ENCODE measurements at regions not wholly inside any gene's neighbourhood (a gene's known extent, or its start where the extent isn't known, plus 50 kb on each side); places are given as distances from the start of the nearest gene placed in this dataset.

DNA sequence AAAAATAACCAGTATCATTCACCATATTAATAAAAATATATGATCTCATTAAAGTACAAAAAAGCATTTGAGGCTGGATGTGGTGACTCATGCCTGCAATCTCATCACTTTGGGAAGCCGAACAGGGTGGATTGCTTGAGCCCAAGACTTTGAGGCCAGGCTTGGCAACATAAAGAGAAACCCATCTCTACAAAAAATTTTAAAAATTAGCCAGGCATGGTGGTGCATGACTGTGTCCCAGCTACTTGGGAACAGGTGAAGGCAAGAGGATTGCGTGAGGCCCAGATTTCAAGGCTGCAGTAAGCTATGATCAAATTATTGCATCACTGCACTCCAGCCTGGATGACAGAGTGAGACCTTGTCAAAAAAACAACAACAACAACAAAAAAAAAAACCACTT is 75.9 kb downstream of the RAD51AP2 start:
- H3K9ac ChIP-seq (ENCODE audit: extremely low read depth, low read length, poor library complexity, severe bottlenecking) = peak overlapping the region; percentile 72
- H3K36me3 ChIP-seq (ENCODE audit: control insufficient read depth, insufficient read depth, low read length) = no peaks in the 10 kb centered on the region
- H3K4me1 Mint-ChIP-seq = peaks cover 15% of the 10 kb centered on the region
- H3K4me3 Mint-ChIP-seq = no peak overlapping the region
- H3K27me3 ChIP-seq (ENCODE audit: control insufficient read depth, insufficient read depth, low read length, poor library complexity, severe bottlenecking) = no peaks in the 10 kb centered on the region
- peaks cover 4% of the 10 kb centered on the region for H3K9me3 Mint-ChIP-seq
- H3K27ac Mint-ChIP-seq = peak overlapping the region; percentile 98
- DNase-seq = no peak
- TF ChIP-seq, protein P1, sequence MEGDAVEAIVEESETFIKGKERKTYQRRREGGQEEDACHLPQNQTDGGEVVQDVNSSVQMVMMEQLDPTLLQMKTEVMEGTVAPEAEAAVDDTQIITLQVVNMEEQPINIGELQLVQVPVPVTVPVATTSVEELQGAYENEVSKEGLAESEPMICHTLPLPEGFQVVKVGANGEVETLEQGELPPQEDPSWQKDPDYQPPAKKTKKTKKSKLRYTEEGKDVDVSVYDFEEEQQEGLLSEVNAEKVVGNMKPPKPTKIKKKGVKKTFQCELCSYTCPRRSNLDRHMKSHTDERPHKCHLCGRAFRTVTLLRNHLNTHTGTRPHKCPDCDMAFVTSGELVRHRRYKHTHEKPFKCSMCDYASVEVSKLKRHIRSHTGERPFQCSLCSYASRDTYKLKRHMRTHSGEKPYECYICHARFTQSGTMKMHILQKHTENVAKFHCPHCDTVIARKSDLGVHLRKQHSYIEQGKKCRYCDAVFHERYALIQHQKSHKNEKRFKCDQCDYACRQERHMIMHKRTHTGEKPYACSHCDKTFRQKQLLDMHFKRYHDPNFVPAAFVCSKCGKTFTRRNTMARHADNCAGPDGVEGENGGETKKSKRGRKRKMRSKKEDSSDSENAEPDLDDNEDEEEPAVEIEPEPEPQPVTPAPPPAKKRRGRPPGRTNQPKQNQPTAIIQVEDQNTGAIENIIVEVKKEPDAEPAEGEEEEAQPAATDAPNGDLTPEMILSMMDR (conservative IDR thresholded peaks at IDR 0.05) = no peak
- H3K4me1 ChIP-seq (ENCODE audit: control insufficient read depth, insufficient read depth, low read length) = peaks cover 7% of the 10 kb centered on the region
- 83% methylated on average over 2 of the region's 2 CpGs; no CpG with 5 or more reads in 1 of the 2 experiments for WGBS, 2 experiments (ENCODE audit: insufficient coverage in 1 of 2, insufficient read length in 1 of 2)
- H3K27me3 Mint-ChIP-seq (ENCODE audit: insufficient read depth) = no peaks in the 10 kb centered on the region
- H3K9me3 ChIP-seq (ENCODE audit: control insufficient read depth, low read length) = no peaks in the 10 kb centered on the region
- H3K27ac ChIP-seq (ENCODE audit: low read depth, low read length) = no peak overlapping the region
- H3K4me3 ChIP-seq (ENCODE audit: low read length) = no peak overlapping the region
- no peaks in the 10 kb centered on the region for H3K36me3 Mint-ChIP-seq (ENCODE audit: low read depth)

DNA sequence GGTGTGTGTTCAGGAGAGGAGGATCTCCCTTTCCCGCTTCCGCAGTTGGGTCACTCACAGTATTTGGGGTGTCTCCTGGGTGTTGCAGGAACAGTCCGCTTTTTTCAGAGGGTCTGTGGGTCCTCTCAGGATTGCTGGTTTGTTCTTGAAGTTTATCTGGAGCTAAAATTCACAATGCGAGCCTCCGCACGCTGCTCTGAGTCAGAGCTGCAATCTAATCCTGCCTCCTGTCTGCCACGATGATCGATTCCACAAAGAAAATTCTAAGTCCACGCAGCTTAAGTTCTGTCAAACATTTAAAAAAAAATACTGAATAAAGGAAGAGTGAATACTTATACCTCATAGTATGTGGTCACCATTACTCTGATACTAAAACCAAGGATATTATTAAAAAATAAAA is 76.5 kb downstream of the RAD51AP2 start:
- H3K27ac Mint-ChIP-seq = peak overlapping the region; percentile 98

DNA sequence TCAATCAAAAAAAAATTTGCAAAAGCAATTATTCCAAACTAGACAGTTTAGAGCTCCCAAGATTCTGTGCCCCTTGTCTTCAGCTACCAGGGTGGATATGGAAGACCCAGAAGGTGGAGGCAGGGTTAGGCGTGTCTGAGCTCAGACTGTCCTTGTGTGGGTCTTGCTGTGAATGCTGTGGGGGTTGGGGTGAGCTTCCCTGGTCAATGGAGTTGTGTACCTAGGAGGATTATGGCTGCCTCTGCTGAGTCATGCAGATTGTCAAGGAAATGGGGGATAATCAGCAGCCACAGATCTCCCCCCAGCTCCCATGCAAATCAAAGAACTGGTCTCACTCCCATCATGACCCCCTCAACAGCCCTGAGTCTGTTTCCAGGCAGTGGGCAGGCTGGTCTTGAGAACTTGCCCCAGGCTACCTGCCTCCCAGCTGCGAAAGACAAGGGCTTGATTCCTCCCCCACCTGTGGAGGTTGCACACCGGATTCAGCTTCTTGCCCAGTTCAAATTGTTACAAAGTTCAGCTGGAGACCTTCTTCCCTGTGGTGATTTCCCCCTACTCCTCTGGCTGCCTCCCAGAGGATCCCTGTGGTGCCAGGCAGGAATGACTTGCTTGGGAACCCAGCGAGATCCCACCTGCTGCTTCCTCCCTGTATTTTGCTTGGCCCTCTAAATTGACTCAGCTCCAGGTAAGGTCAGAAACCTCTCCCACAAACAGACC is 77.0 kb downstream of the RAD51AP2 start:
- peak overlapping the region; percentile 98 for H3K27ac Mint-ChIP-seq
- TF ChIP-seq, protein P1 (conservative IDR thresholded peaks at IDR 0.05) = no peak
- peaks cover 7% of the 10 kb centered on the region for H3K4me1 ChIP-seq (ENCODE audit: control insufficient read depth, insufficient read depth, low read length)
- no peaks in the 10 kb centered on the region for H3K36me3 Mint-ChIP-seq (ENCODE audit: low read depth)
- peak overlapping the region; percentile 72 for H3K9ac ChIP-seq (ENCODE audit: extremely low read depth, low read length, poor library complexity, severe bottlenecking)
- no peaks in the 10 kb centered on the region for H3K27me3 ChIP-seq (ENCODE audit: control insufficient read depth, insufficient read depth, low read length, poor library complexity, severe bottlenecking)
- H3K4me3 Mint-ChIP-seq = peak overlapping the region; percentile 44
- H3K4me3 ChIP-seq (ENCODE audit: low read length) = peak overlapping the region; percentile 74
- H3K9me3 ChIP-seq (ENCODE audit: control insufficient read depth, low read length) = no peaks in the 10 kb centered on the region
- H3K36me3 ChIP-seq (ENCODE audit: control insufficient read depth, insufficient read depth, low read length) = no peaks in the 10 kb centered on the region
- no peaks in the 10 kb centered on the region for H3K27me3 Mint-ChIP-seq (ENCODE audit: insufficient read depth)
- WGBS, 2 experiments (ENCODE audit: insufficient coverage in 1 of 2, insufficient read length in 1 of 2) = 68 to 80% methylated on average over 1 to 4 of the region's 4 CpGs
- peaks cover 15% of the 10 kb centered on the region for H3K4me1 Mint-ChIP-seq
- peaks cover 3% of the 10 kb centered on the region for H3K9me3 Mint-ChIP-seq
- H3K27ac ChIP-seq (ENCODE audit: low read depth, low read length) = no peak overlapping the region
- DNase-seq = peak; percentile 80

More for the DNA sequence above, 76.5 kb downstream of the RAD51AP2 start:
- Histone ChIP-seq H3K27me3 (ENCODE audit: control insufficient read depth, insufficient read depth, low read length, poor library complexity, severe bottlenecking) (no peaks in the 10 kb centered on the region), H3K9ac (ENCODE audit: extremely low read depth, low read length, poor library complexity, severe bottlenecking) (peak overlapping the region; percentile 72), H3K27ac (ENCODE audit: low read depth, low read length) (no peak overlapping the region), H3K4me1 (ENCODE audit: control insufficient read depth, insufficient read depth, low read length) (peaks cover 7% of the 10 kb centered on the region), H3K9me3 (ENCODE audit: control insufficient read depth, low read length) (no peaks in the 10 kb centered on the region), H3K4me3 (ENCODE audit: low read length) (peak overlapping the region; percentile 74), H3K36me3 (ENCODE audit: control insufficient read depth, insufficient read depth, low read length) (no peaks in the 10 kb centered on the region)
- peak overlapping the region; percentile 44 for H3K4me3 Mint-ChIP-seq
- H3K4me1 Mint-ChIP-seq = peaks cover 15% of the 10 kb centered on the region
- TF ChIP-seq, protein P1 (conservative IDR thresholded peaks at IDR 0.05) = no peak
- peaks cover 4% of the 10 kb centered on the region for H3K9me3 Mint-ChIP-seq
- DNase-seq = no peak
- H3K36me3 Mint-ChIP-seq (ENCODE audit: low read depth) = no peaks in the 10 kb centered on the region
- 82 to 94% methylated on average over 4 to 9 of the region's 9 CpGs for WGBS, 2 experiments (ENCODE audit: insufficient coverage in 1 of 2, insufficient read length in 1 of 2)
- no peaks in the 10 kb centered on the region for H3K27me3 Mint-ChIP-seq (ENCODE audit: insufficient read depth)

All from endodermal cell (in vitro differentiated cells).